ENCODE measurements at regions not wholly inside any gene's neighbourhood (a gene's known extent, or its start where the extent isn't known, plus 50 kb on each side); places are given as distances from the start of the nearest gene placed in this dataset.

DNA sequence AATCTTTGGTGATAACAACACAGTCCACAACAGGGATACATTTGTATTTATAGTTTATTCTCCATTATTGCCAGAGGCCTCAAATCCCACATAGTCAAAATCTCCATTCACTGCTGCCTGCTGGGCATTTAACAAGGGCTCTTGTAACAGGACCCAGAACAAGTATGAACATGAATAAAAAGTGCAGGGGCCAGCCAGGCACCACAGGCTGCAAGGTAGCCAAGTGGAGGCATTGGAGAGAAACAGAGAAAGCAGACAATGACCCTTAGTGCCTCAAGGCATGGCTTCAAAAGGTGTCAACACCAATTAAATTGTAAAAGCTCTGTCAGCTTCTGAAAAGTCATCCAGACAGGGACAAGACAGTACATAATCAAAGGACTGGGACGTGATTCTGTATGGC lies 116.8 kb downstream of the ATP6V1G3 start:
- Mint-ChIP-seq H3K4me1 (no peaks in the 10 kb centered on the region), H3K27ac (no peak overlapping the region), H3K27me3 (ENCODE audit: low read depth in 2 of 2) (peaks cover 5 to 26% of the 10 kb centered on the region in 2 donors), H3K9me3 (no peaks in the 10 kb centered on the region), H3K4me3 (no peak overlapping the region), H3K36me3 (no peaks in the 10 kb centered on the region)
- no peaks in the 10 kb centered on the region for H3K9me3 ChIP-seq (ENCODE audit: control insufficient read depth, insufficient read depth, low read length)
- H3K4me1 ChIP-seq (ENCODE audit: control insufficient read depth, insufficient read depth, low read length), result no peaks in the 10 kb centered on the region
- H3K36me3 ChIP-seq (ENCODE audit: control insufficient read depth, insufficient read depth, low read length), result no peaks in the 10 kb centered on the region
- WGBS (ENCODE audit: insufficient coverage), result 96% methylated on average over 1 of the region's 1 CpG
- DNase-seq, result no peak
- H3K27me3 ChIP-seq (ENCODE audit: control insufficient read depth, insufficient read depth, low read length), result no peaks in the 10 kb centered on the region
- intact Hi-C loops (cut with micrococcal nuclease), result no loop called here
- H3K4me3 ChIP-seq (ENCODE audit: low read length), result no peak overlapping the region
- H3K27ac ChIP-seq (ENCODE audit: low read length), result no peak overlapping the region
- TF ChIP-seq, protein P1, sequence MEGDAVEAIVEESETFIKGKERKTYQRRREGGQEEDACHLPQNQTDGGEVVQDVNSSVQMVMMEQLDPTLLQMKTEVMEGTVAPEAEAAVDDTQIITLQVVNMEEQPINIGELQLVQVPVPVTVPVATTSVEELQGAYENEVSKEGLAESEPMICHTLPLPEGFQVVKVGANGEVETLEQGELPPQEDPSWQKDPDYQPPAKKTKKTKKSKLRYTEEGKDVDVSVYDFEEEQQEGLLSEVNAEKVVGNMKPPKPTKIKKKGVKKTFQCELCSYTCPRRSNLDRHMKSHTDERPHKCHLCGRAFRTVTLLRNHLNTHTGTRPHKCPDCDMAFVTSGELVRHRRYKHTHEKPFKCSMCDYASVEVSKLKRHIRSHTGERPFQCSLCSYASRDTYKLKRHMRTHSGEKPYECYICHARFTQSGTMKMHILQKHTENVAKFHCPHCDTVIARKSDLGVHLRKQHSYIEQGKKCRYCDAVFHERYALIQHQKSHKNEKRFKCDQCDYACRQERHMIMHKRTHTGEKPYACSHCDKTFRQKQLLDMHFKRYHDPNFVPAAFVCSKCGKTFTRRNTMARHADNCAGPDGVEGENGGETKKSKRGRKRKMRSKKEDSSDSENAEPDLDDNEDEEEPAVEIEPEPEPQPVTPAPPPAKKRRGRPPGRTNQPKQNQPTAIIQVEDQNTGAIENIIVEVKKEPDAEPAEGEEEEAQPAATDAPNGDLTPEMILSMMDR (IDR thresholded peaks at IDR 0.05), result no peak
- no peak for ATAC-seq

GRCh38 chr1:198417039-198417438 lies 123.4 kb downstream of the ATP6V1G3 start:
- H3K36me3 Mint-ChIP-seq, result no peaks in the 10 kb centered on the region
- Histone ChIP-seq H3K9me3 (ENCODE audit: control insufficient read depth, insufficient read depth, low read length) (no peaks in the 10 kb centered on the region), H3K4me3 (ENCODE audit: low read length) (no peak overlapping the region), H3K27ac (ENCODE audit: low read length) (no peak overlapping the region), H3K36me3 (ENCODE audit: control insufficient read depth, insufficient read depth, low read length) (no peaks in the 10 kb centered on the region), H3K27me3 (ENCODE audit: control insufficient read depth, insufficient read depth, low read length) (no peaks in the 10 kb centered on the region), H3K4me1 (ENCODE audit: control insufficient read depth, insufficient read depth, low read length) (no peaks in the 10 kb centered on the region)
- H3K4me1 Mint-ChIP-seq, result no peaks in the 10 kb centered on the region
- ATAC-seq (no peak), DNase-seq (no peak)
- no peaks in the 10 kb centered on the region for H3K9me3 Mint-ChIP-seq
- no peak overlapping the region for H3K4me3 Mint-ChIP-seq
- peaks cover 15 to 38% of the 10 kb centered on the region in 2 donors for H3K27me3 Mint-ChIP-seq (ENCODE audit: low read depth in 2 of 2)
- TF ChIP-seq, protein P1 (IDR thresholded peaks at IDR 0.05), result no peak
- intact Hi-C loops (cut with micrococcal nuclease), result no loop called here
- H3K27ac Mint-ChIP-seq, result no peak overlapping the region

- Mint-ChIP-seq H3K9me3 (no peaks in the 10 kb centered on the region), H3K36me3 (no peaks in the 10 kb centered on the region), H3K4me1 (no peaks in the 10 kb centered on the region), H3K27me3 (ENCODE audit: low read depth in 2 of 2) (peaks cover 12 to 33% of the 10 kb centered on the region in 2 donors), H3K4me3 (no peak overlapping the region), H3K27ac (no peak overlapping the region)
- WGBS (ENCODE audit: insufficient coverage), result 94% methylated on average over 3 of the region's 3 CpGs
- Histone ChIP-seq H3K27me3 (ENCODE audit: control insufficient read depth, insufficient read depth, low read length) (no peaks in the 10 kb centered on the region), H3K27ac (ENCODE audit: low read length) (no peak overlapping the region), H3K36me3 (ENCODE audit: control insufficient read depth, insufficient read depth, low read length) (no peaks in the 10 kb centered on the region), H3K4me3 (ENCODE audit: low read length) (no peak overlapping the region), H3K4me1 (ENCODE audit: control insufficient read depth, insufficient read depth, low read length) (no peaks in the 10 kb centered on the region), H3K9me3 (ENCODE audit: control insufficient read depth, insufficient read depth, low read length) (no peaks in the 10 kb centered on the region)
- DNase-seq, result no peak
- TF ChIP-seq, protein P1 (IDR thresholded peaks at IDR 0.05), result no peak
- no peak for ATAC-seq
- intact Hi-C loops (cut with micrococcal nuclease), result no loop called here
Observed at GRCh38 chr1:198416296-198416695, 124.2 kb downstream of the ATP6V1G3 start.

GRCh38 chr1:198411240-198411639 lies 129.2 kb downstream of the ATP6V1G3 start:
- Mint-ChIP-seq H3K27ac (no peak overlapping the region), H3K27me3 (ENCODE audit: low read depth in 2 of 2) (peaks cover 2 to 19% of the 10 kb centered on the region in 2 donors), H3K4me1 (no peaks in the 10 kb centered on the region), H3K4me3 (no peak overlapping the region), H3K9me3 (peaks cover 2 to 3% of the 10 kb centered on the region in 2 donors), H3K36me3 (peaks cover 11% of the 10 kb centered on the region)
- ATAC-seq, result no peak
- intact Hi-C loops (cut with micrococcal nuclease), result no loop called here
- H3K4me3 ChIP-seq (ENCODE audit: low read length), result no peak overlapping the region
- H3K27me3 ChIP-seq (ENCODE audit: control insufficient read depth, insufficient read depth, low read length), result no peaks in the 10 kb centered on the region
- H3K4me1 ChIP-seq (ENCODE audit: control insufficient read depth, insufficient read depth, low read length), result no peaks in the 10 kb centered on the region
- TF ChIP-seq, protein P1 (IDR thresholded peaks at IDR 0.05), result no peak
- H3K9me3 ChIP-seq (ENCODE audit: control insufficient read depth, insufficient read depth, low read length), result no peaks in the 10 kb centered on the region
- H3K36me3 ChIP-seq (ENCODE audit: control insufficient read depth, insufficient read depth, low read length), result no peaks in the 10 kb centered on the region
- H3K27ac ChIP-seq (ENCODE audit: low read length), result no peak overlapping the region
- no peak for DNase-seq
